H9 (cell line): ENCODE measurements at regions not wholly inside any gene's neighbourhood (a gene's known extent, or its start where the extent isn't known, plus 50 kb on each side); places are given as distances from the start of the nearest gene placed in this dataset.

Experiments used
- DNase-seq: peaks from one replicate; pipeline ENCODE4 v3.0.0-alpha.2; 2017
- H2AFZ ChIP-seq: one replicate; pipeline ENCODE4 v1.6.1; 2013; ENCODE audit warnings: mild to moderate bottlenecking, low read length, control low read depth, moderate library complexity
- H2AK5ac ChIP-seq: 2 replicates; pipeline ENCODE4 v1.6.1; 2013; ENCODE audit warnings: low read length, control low read depth, mixed read lengths; ENCODE audit not compliant: insufficient read length
- H2BK120ac ChIP-seq: one replicate; pipeline ENCODE4 v1.6.1; 2013; ENCODE audit warnings: low read depth, mild to moderate bottlenecking, low read length, control low read depth, inconsistent platforms; ENCODE audit not compliant: poor library complexity, severe bottlenecking
- H2BK12ac ChIP-seq: 2 replicates; pipeline ENCODE4 v1.6.1; 2013; ENCODE audit warnings: low read length, control low read depth, mixed read lengths, low read depth; ENCODE audit not compliant: insufficient read length
- H2BK15ac ChIP-seq: 2 replicates; pipeline ENCODE4 v1.6.1; 2013; ENCODE audit warnings: low read depth, low read length, control low read depth
- H2BK20ac ChIP-seq: one replicate; pipeline ENCODE4 v1.6.1; 2013; ENCODE audit warnings: low read depth, mild to moderate bottlenecking, low read length, control low read depth, inconsistent platforms; ENCODE audit not compliant: poor library complexity, severe bottlenecking
- H2BK5ac ChIP-seq: 2 replicates; pipeline ENCODE4 v1.6.1; 2013; ENCODE audit warnings: low read length, control low read depth, mixed read lengths; ENCODE audit not compliant: insufficient read length
- H3K14ac ChIP-seq: 2 replicates; pipeline ENCODE4 v1.6.1; 2013; ENCODE audit warnings: low read length, control low read depth; ENCODE audit not compliant: insufficient read depth
- H3K18ac ChIP-seq: 2 replicates; pipeline ENCODE4 v1.6.1; 2013; ENCODE audit warnings: low read depth, mild to moderate bottlenecking, mixed read lengths, low read length, control low read depth; ENCODE audit not compliant: insufficient read length
- H3K23ac ChIP-seq: 2 replicates; pipeline ENCODE4 v1.6.1; 2013; ENCODE audit warnings: low read length, control low read depth, mixed read lengths, low read depth; ENCODE audit not compliant: insufficient read length
- H3K23me2 ChIP-seq: 2 replicates; pipeline ENCODE4 v1.6.1; 2013; ENCODE audit warnings: low read depth, mild to moderate bottlenecking, mixed read lengths, low read length, control low read depth; ENCODE audit not compliant: insufficient read length, poor library complexity, severe bottlenecking
- H3K27ac ChIP-seq: 2 replicates; pipeline ENCODE4 v1.5.1; 2013; ENCODE audit warnings: low read length, control low read depth, mixed read lengths, low read depth; ENCODE audit not compliant: insufficient read length
- H3K27me3 ChIP-seq: 2 replicates; pipeline ENCODE4 v1.6.1; 2013; ENCODE audit warnings: low read length, control low read depth, inconsistent platforms; ENCODE audit not compliant: insufficient read depth
- H3K4ac ChIP-seq: 2 replicates; pipeline ENCODE4 v1.6.1; 2013; ENCODE audit warnings: low read depth, mild to moderate bottlenecking, control low read depth, inconsistent platforms, low read length, moderate library complexity
- H3K4me1 ChIP-seq: 2 replicates; pipeline ENCODE4 v1.6.1; 2013; ENCODE audit warnings: low read length, control low read depth, inconsistent platforms; ENCODE audit not compliant: insufficient read depth
- H3K4me2 ChIP-seq: 2 replicates; pipeline ENCODE4 v1.6.1; 2013; ENCODE audit warnings: low read length, control low read depth, mixed read lengths; ENCODE audit not compliant: insufficient read length, insufficient read depth
- H3K56ac ChIP-seq: 2 replicates; pipeline ENCODE4 v1.6.1; 2013; ENCODE audit warnings: low read depth, mild to moderate bottlenecking, mixed read lengths, low read length, control low read depth; ENCODE audit not compliant: insufficient read length
- H3K79me1 ChIP-seq: 2 replicates; pipeline ENCODE4 v1.6.1; 2013; ENCODE audit warnings: low read depth, mild to moderate bottlenecking, moderate library complexity, low read length, control low read depth, inconsistent platforms; ENCODE audit not compliant: insufficient read depth, poor library complexity, severe bottlenecking
- H3K79me2 ChIP-seq: 2 replicates; pipeline ENCODE4 v1.6.1; 2013; ENCODE audit warnings: low read length, control low read depth, inconsistent platforms; ENCODE audit not compliant: insufficient read depth
- H3K9ac ChIP-seq: 2 replicates; pipeline ENCODE4 v1.6.1; 2013; ENCODE audit warnings: low read length, control low read depth, mixed read lengths; ENCODE audit not compliant: insufficient read length; ENCODE audit errors: extremely low read depth
- H3K9me3 ChIP-seq: one replicate; pipeline ENCODE4 v1.6.1; 2013; ENCODE audit warnings: low read depth, low read length, inconsistent platforms; ENCODE audit not compliant: control insufficient read depth
- H3T11ph ChIP-seq: one replicate; pipeline ENCODE4 v1.6.1; 2013; ENCODE audit warnings: mild to moderate bottlenecking, low read length, control low read depth, inconsistent platforms
- H4K20me1 ChIP-seq: one replicate; pipeline ENCODE4 v1.6.1; 2013; ENCODE audit not compliant: control insufficient read depth, insufficient read length, insufficient read depth
- H4K5ac ChIP-seq: 2 replicates; pipeline ENCODE4 v1.6.1; 2013; ENCODE audit warnings: low read depth, mild to moderate bottlenecking, mixed read lengths, low read length, control low read depth; ENCODE audit not compliant: insufficient read length
- H4K8ac ChIP-seq: replicated peaks from 2 replicates; pipeline ENCODE4 v1.6.1; 2013; ENCODE audit warnings: low read length, control low read depth, mixed read lengths, low read depth; ENCODE audit not compliant: insufficient read length
- H4K91ac ChIP-seq: 2 replicates; pipeline ENCODE4 v1.6.1; 2013; ENCODE audit warnings: low read depth, mild to moderate bottlenecking, moderate library complexity, mixed read lengths, low read length, control low read depth; ENCODE audit not compliant: insufficient read length
- H3K27ac Mint-ChIP-seq, 3 experiments: 2 replicates in 2 of 3; 3 replicates in 1 of 3; pipeline ENCODE4 v1.8.0; 2020 to 2021; ENCODE audit warnings: mixed read lengths in 3 of 3, mild to moderate bottlenecking in 1 of 3, moderate library complexity in 1 of 3
- H3K27me3 Mint-ChIP-seq: 2 replicates; pipeline ENCODE4 v1.8.0; 2021; ENCODE audit warnings: low read depth, mild to moderate bottlenecking, moderate library complexity, mixed read lengths
- H3K36me3 Mint-ChIP-seq, 3 experiments: 2 replicates in 2 of 3; 3 replicates in 1 of 3; pipeline ENCODE4 v1.8.0; 2020 to 2021; ENCODE audit warnings: low read depth in 3 of 3, mixed read lengths in 3 of 3; ENCODE audit not compliant: insufficient read depth in 1 of 3
- H3K4me1 Mint-ChIP-seq, 2 experiments: 2 replicates each; pipeline ENCODE4 v1.8.0; 2020; ENCODE audit warnings: mixed read lengths in 2 of 2
- H3K4me3 Mint-ChIP-seq, 2 experiments: 2 replicates in 1 of 2; 3 replicates in 1 of 2; pipeline ENCODE4 v1.8.0; 2020 to 2021; ENCODE audit warnings: mild to moderate bottlenecking in 2 of 2, mixed read lengths in 2 of 2, moderate library complexity in 1 of 2
- H3K9me3 Mint-ChIP-seq, 2 experiments: 2 replicates in 1 of 2; 3 replicates in 1 of 2; pipeline ENCODE4 v1.8.0; 2020; ENCODE audit warnings: mild to moderate bottlenecking in 2 of 2, mixed read lengths in 2 of 2, moderate library complexity in 1 of 2
- WGBS: extraction: QIAGEN DNeasy Blood & Tissue Kit; methylation state at CpG from one replicate; pipeline ENCODE4 v1.1.7; 2013; ENCODE audit warnings: missing lambda C conversion rate, low lambda C conversion rate, mixed read lengths; ENCODE audit not compliant: insufficient read length; ENCODE audit errors: extremely low coverage; 5-methylcytosine and 5-hydroxymethylcytosine counted together
- TF ChIP-seq, protein P1 (sequence below): fragments of 200-600 bp; sonication (generic); conservative IDR thresholded peaks from 3 replicates; pipeline ENCODE4 v1.8.0; 2021; ENCODE audit warnings: antibody characterized with exemption, mild to moderate bottlenecking

DNA sequence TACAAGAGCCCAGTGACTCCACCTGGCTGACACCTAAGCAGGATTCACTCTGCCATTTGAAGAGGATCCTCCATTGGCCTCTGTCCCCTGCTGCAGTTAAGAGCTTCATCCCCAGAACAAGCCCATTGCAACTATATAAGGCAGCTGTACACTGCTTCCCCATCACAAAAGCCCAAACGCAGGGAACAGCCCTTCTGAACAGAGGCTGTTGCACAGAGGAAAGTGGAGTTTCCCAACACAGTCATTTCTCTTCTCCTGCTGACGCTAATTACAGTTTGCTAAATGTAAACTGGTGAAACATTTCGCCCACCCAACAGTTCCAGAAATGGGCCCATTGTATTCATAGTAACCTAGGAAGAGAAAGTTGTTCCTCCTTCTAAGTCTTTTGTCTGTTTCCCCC is 455.8 kb upstream of the DAB1 start:
- Histone ChIP-seq H2BK120ac (no peak overlapping the region), H3T11ph (no peak overlapping the region), H2BK15ac (no peak overlapping the region), H4K8ac (no peak overlapping the region), H3K4ac (no peak overlapping the region), H2BK20ac (no peak overlapping the region), H3K79me1 (no peaks in the 10 kb centered on the region), H2AK5ac (no peak overlapping the region), H3K14ac (no peak overlapping the region), H3K18ac (no peak overlapping the region), H3K79me2 (no peaks in the 10 kb centered on the region), H3K23me2 (no peaks in the 10 kb centered on the region), H3K27me3 (no peaks in the 10 kb centered on the region), H4K91ac (no peak overlapping the region), H3K56ac (no peak overlapping the region), H3K23ac (no peak overlapping the region), H2BK12ac (no peak overlapping the region), H4K5ac (no peak overlapping the region), H3K4me1 (no peaks in the 10 kb centered on the region), H3K4me2 (no peak overlapping the region), H3K27ac (no peak overlapping the region), H2AFZ (no peak overlapping the region), H3K9me3 (no peaks in the 10 kb centered on the region), H3K9ac (no peak overlapping the region), H2BK5ac (no peak overlapping the region), H4K20me1 (no peaks in the 10 kb centered on the region)
- Mint-ChIP-seq H3K27me3 (no peaks in the 10 kb centered on the region), H3K9me3 (no peaks in the 10 kb centered on the region), H3K36me3 (no peaks in the 10 kb centered on the region; a peak in 1 of 7 replicates), H3K4me3 (no peak overlapping the region), H3K4me1 (peaks cover 6 to 15% of the 10 kb centered on the region in 2 experiments; a peak in 2 of 4 replicates), H3K27ac (no peak overlapping the region)
- no peak for DNase-seq
- no CpG with 5 or more reads among the region's 3 CpGs for WGBS
- TF ChIP-seq, protein P1, sequence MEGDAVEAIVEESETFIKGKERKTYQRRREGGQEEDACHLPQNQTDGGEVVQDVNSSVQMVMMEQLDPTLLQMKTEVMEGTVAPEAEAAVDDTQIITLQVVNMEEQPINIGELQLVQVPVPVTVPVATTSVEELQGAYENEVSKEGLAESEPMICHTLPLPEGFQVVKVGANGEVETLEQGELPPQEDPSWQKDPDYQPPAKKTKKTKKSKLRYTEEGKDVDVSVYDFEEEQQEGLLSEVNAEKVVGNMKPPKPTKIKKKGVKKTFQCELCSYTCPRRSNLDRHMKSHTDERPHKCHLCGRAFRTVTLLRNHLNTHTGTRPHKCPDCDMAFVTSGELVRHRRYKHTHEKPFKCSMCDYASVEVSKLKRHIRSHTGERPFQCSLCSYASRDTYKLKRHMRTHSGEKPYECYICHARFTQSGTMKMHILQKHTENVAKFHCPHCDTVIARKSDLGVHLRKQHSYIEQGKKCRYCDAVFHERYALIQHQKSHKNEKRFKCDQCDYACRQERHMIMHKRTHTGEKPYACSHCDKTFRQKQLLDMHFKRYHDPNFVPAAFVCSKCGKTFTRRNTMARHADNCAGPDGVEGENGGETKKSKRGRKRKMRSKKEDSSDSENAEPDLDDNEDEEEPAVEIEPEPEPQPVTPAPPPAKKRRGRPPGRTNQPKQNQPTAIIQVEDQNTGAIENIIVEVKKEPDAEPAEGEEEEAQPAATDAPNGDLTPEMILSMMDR, result no peak
